ENCODE measurements at regions not wholly inside any gene's neighbourhood (a gene's known extent, or its start where the extent isn't known, plus 50 kb on each side); places are given as distances from the start of the nearest gene placed in this dataset.

DNA sequence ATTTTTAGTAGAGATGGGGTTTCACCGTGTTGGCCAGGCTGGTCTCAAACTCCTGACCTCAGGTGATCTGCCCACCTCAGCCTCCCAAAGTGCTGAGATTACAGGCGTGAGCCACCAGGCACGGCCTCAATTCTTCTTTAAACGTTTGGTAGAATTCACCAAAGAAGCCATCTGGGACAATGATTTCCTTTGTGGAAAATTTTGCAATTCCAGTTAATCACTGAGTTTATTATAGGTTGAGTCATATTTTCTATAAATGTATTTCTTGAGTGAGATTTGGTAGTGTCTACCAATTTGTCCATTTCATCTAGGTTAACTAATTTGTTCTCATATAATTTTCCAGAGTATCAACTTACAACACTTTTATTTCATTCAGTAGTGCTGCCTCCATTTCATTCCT is 683.9 kb upstream of the TMEM132C start:
- Histone ChIP-seq H3K18ac (ENCODE audit: extremely low read depth, low read length) (no peak overlapping the region), H3K9ac (replicated peaks in 1 of 4; ENCODE audit: extremely low read depth in 1 of 4, low read depth in 3 of 4, low read length in 3 of 4) (no peak overlapping the region), H2BK12ac (ENCODE audit: low read depth, low read length) (no peak overlapping the region), H2BK15ac (ENCODE audit: low read length) (no peak overlapping the region), H3K4me1 (replicated peaks in 1 of 4; ENCODE audit: control insufficient read depth in 3 of 4, insufficient read depth in 4 of 4, low read length in 3 of 4) (peaks cover 0 to 3% (median under 1%) of the 10 kb centered on the region in 4 experiments; a peak in 2 of 7 replicates), H3K4me2 (ENCODE audit: insufficient read depth in 1 of 2, low read depth in 2 of 2, low read length in 2 of 2) (no peak overlapping the region), H3K4me3 (ENCODE audit: extremely low read depth in 1 of 4, insufficient read depth in 2 of 4, low read depth in 3 of 4, low read length in 4 of 4) (no peak overlapping the region), H3K56ac (replicated peaks; ENCODE audit: insufficient read length, low read depth, low read length) (no peak overlapping the region), H3K23ac (ENCODE audit: insufficient read length) (no peak overlapping the region), H4K5ac (ENCODE audit: insufficient read length, low read depth, low read length) (no peak overlapping the region), H3K14ac (ENCODE audit: insufficient read length) (no peak overlapping the region), H3K79me1 (ENCODE audit: low read depth, low read length) (no peaks in the 10 kb centered on the region), H3K36me3 (ENCODE audit: control insufficient read depth in 2 of 4, insufficient read depth in 4 of 4, low read length in 3 of 4) (no peaks in the 10 kb centered on the region), H3K27ac (ENCODE audit: low read depth, low read length) (no peak overlapping the region), H2AK5ac (ENCODE audit: low read depth, low read length) (no peak overlapping the region), H3K27me3 (replicated peaks in 1 of 4; ENCODE audit: control insufficient read depth in 3 of 4, extremely low read depth in 1 of 4, insufficient read depth in 3 of 4, low read length in 3 of 4) (no peaks in the 10 kb centered on the region), H4K8ac (ENCODE audit: extremely low read depth, insufficient read depth, low read length) (no peak overlapping the region), H4K91ac (replicated peaks; ENCODE audit: insufficient read length, low read length) (no peak overlapping the region), H2BK5ac (ENCODE audit: low read depth, low read length) (no peak overlapping the region), H2BK120ac (replicated peaks; ENCODE audit: low read depth, low read length) (no peak overlapping the region), H3K4ac (replicated peaks; ENCODE audit: insufficient read length, low read depth, low read length) (no peak overlapping the region), H4K20me1 (replicated peaks in 1 of 2; ENCODE audit: control insufficient read depth in 1 of 2, insufficient read depth in 2 of 2, low read length in 2 of 2) (no peaks in the 10 kb centered on the region), H3K79me2 (ENCODE audit: control insufficient read depth in 1 of 2, insufficient read depth in 2 of 2, low read length in 2 of 2) (no peaks in the 10 kb centered on the region), H2BK20ac (ENCODE audit: low read length) (no peak overlapping the region), H2AFZ (ENCODE audit: low read length) (no peak overlapping the region), H3K23me2 (ENCODE audit: low read depth, low read length) (no peaks in the 10 kb centered on the region), H3K9me3 (ENCODE audit: insufficient read depth in 2 of 2, low read depth in 1 of 2, low read length in 1 of 2) (0 out of 4 replicates have a peak, but pooled peaks cover 0 to 7% of the 10 kb centered on the region in 2 experiments)
- DNase-seq (ENCODE audit: low read depth in 1 of 2, low spot score in 2 of 2) (no peak), FAIRE-seq (no peak)
- ChIA-PET CTCF (ENCODE audit: partially characterized antibody) (no interaction called here), POLR2A (ENCODE audit: partially characterized antibody) (no interaction called here)
- WGBS, 2 experiments (ENCODE audit: extremely low coverage in 1 of 2, insufficient coverage in 1 of 2, insufficient read length in 1 of 2, insufficient replicate concordance in 2 of 2, low coverage in 1 of 2, low lambda C conversion rate in 2 of 2, missing lambda C conversion rate in 1 of 2), result 89% methylated on average over 4 of the region's 4 CpGs; no CpG with 5 or more reads in 1 of the 2 experiments
- TF ChIP-seq KDM5A (IDR thresholded peaks at IDR 0.05; ENCODE audit: low read length) (no peak), SIN3A (conservative IDR thresholded peaks at IDR 0.05 in 1 of 2, IDR thresholded peaks at IDR 0.05 in 1 of 2; ENCODE audit: low read depth in 1 of 2, low read length in 2 of 2) (no peak), SUZ12 (IDR thresholded peaks at IDR 0.05; ENCODE audit: low read length) (no peak), CTBP2 (IDR thresholded peaks at IDR 0.05; ENCODE audit: borderline replicate concordance, insufficient read depth, insufficient read length, low read length) (no peak), HDAC6 (IDR thresholded peaks at IDR 0.05; ENCODE audit: low read depth, low read length) (no peak), KDM4A (IDR thresholded peaks at IDR 0.05; ENCODE audit: low read depth, low read length, severe bottlenecking) (no peak), TAF1 (IDR thresholded peaks at IDR 0.05; ENCODE audit: low read depth, low read length) (no peak), TAF7 (optimal IDR thresholded peaks at IDR 0.05; ENCODE audit: borderline replicate concordance, low read depth, low read length) (no peak)
